SW 1271 (cell line): ENCODE measurements at regions not wholly inside any gene's neighbourhood (a gene's known extent, or its start where the extent isn't known, plus 50 kb on each side); places are given as distances from the start of the nearest gene placed in this dataset.

Experiments
- DNase-seq, 2 experiments: peaks; one replicate each; lab custom pipeline; 2025; lab: John Stamatoyannopoulos, UW

- no peak for DNase-seq
These were observed 71.8 kb downstream of the RTL9 start for GRCh38 chrX:110430293-110431076.

GRCh38 chrX:110432091-110432905 lies 73.7 kb downstream of the RTL9 start:
- DNase-seq: no peak

- DNase-seq: no peak
These were observed 74.2 kb downstream of the RTL9 start for GRCh38 chrX:110432906-110433215.

- no peak for DNase-seq
These were observed 76.5 kb downstream of the RTL9 start for GRCh38 chrX:110435196-110435595.

GRCh38 chrX:110436523-110436922 lies 77.9 kb downstream of the RTL9 start:
- DNase-seq: no peak

GRCh38 chrX:110437686-110438085 lies 79.0 kb downstream of the RTL9 start:
- no peak for DNase-seq

- DNase-seq: no peak
These were observed 81.6 kb downstream of the RTL9 start for GRCh38 chrX:110440016-110440805.

- DNase-seq: peak in 1 of 2 experiments; percentile 7
These were observed 84.0 kb downstream of the RTL9 start for GRCh38 chrX:110442635-110443034.

- no peak for DNase-seq
These were observed 86.3 kb downstream of the RTL9 start for GRCh38 chrX:110444996-110445395.

- DNase-seq: no peak
These were observed 89.8 kb downstream of the RTL9 start for GRCh38 chrX:110448459-110448858.

GRCh38 chrX:110449312-110449711 lies 90.7 kb downstream of the RTL9 start:
- no peak for DNase-seq

GRCh38 chrX:110450050-110450449 lies 91.4 kb downstream of the RTL9 start:
- peak in 1 of 2 experiments; percentile 1 for DNase-seq

GRCh38 chrX:110454336-110454735 lies 95.7 kb downstream of the RTL9 start:
- DNase-seq: no peak

GRCh38 chrX:110462957-110463356 lies 104.3 kb downstream of the RTL9 start:
- DNase-seq: no peak

GRCh38 chrX:110466790-110467189 lies 108.1 kb downstream of the RTL9 start:
- no peak for DNase-seq

GRCh38 chrX:110472265-110472664 lies 113.6 kb downstream of the RTL9 start:
- no peak for DNase-seq

- DNase-seq: no peak
These were observed 119.1 kb downstream of the RTL9 start for GRCh38 chrX:110477593-110478228.

GRCh38 chrX:110491846-110492620 lies 133.4 kb downstream of the RTL9 start:
- no peak for DNase-seq

- DNase-seq: no peak
These were observed 146.3 kb downstream of the RTL9 start for GRCh38 chrX:110504947-110505346.

GRCh38 chrX:110509755-110510532 lies 151.3 kb downstream of the RTL9 start:
- DNase-seq: no peak

- DNase-seq: no peak
These were observed 152.6 kb downstream of the RTL9 start for GRCh38 chrX:110511238-110511637.
